ENCODE measurements at regions not wholly inside any gene's neighbourhood (a gene's known extent, or its start where the extent isn't known, plus 50 kb on each side); places are given as distances from the start of the nearest gene placed in this dataset.

DNA sequence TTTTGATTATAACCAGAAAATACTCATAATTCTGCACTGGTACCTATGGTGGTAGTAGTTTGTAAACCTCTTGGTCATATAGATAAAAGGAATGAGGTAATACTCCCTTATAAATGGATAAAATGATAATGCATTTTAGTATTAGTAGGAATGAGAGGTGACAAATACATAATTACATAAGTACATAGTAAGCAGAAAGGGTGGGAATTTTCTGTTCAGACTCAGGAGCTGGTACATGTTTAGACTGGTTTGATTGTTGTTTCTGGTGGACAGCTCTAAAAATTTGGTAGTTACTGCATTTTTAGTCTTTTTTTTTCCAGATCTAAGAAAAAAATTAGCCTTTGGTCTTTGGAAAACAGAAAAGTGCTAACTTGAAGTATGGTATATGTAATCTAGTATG lies 70.4 kb upstream of the AGA start:
- TF ChIP-seq, protein P1, sequence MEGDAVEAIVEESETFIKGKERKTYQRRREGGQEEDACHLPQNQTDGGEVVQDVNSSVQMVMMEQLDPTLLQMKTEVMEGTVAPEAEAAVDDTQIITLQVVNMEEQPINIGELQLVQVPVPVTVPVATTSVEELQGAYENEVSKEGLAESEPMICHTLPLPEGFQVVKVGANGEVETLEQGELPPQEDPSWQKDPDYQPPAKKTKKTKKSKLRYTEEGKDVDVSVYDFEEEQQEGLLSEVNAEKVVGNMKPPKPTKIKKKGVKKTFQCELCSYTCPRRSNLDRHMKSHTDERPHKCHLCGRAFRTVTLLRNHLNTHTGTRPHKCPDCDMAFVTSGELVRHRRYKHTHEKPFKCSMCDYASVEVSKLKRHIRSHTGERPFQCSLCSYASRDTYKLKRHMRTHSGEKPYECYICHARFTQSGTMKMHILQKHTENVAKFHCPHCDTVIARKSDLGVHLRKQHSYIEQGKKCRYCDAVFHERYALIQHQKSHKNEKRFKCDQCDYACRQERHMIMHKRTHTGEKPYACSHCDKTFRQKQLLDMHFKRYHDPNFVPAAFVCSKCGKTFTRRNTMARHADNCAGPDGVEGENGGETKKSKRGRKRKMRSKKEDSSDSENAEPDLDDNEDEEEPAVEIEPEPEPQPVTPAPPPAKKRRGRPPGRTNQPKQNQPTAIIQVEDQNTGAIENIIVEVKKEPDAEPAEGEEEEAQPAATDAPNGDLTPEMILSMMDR (conservative IDR thresholded peaks at IDR 0.05): no peak
- TF ChIP-seq ZFX (IDR thresholded peaks at IDR 0.05): no peak

Measured in C4-2B (cell line).